H9 (cell line): ENCODE measurements at regions not wholly inside any gene's neighbourhood (a gene's known extent, or its start where the extent isn't known, plus 50 kb on each side); places are given as distances from the start of the nearest gene placed in this dataset.

Experiments
- DNase-seq: peaks from one replicate; pipeline ENCODE4 v3.0.0-alpha.2; 2017
- H2AFZ ChIP-seq: one replicate; pipeline ENCODE4 v1.6.1; 2013; ENCODE audit warnings: mild to moderate bottlenecking, low read length, control low read depth, moderate library complexity
- H2AK5ac ChIP-seq: 2 replicates; pipeline ENCODE4 v1.6.1; 2013; ENCODE audit warnings: low read length, control low read depth, mixed read lengths; ENCODE audit not compliant: insufficient read length
- H2BK120ac ChIP-seq: one replicate; pipeline ENCODE4 v1.6.1; 2013; ENCODE audit warnings: low read depth, mild to moderate bottlenecking, low read length, control low read depth, inconsistent platforms; ENCODE audit not compliant: poor library complexity, severe bottlenecking
- H2BK12ac ChIP-seq: 2 replicates; pipeline ENCODE4 v1.6.1; 2013; ENCODE audit warnings: low read length, control low read depth, mixed read lengths, low read depth; ENCODE audit not compliant: insufficient read length
- H2BK15ac ChIP-seq: 2 replicates; pipeline ENCODE4 v1.6.1; 2013; ENCODE audit warnings: low read depth, low read length, control low read depth
- H2BK20ac ChIP-seq: one replicate; pipeline ENCODE4 v1.6.1; 2013; ENCODE audit warnings: low read depth, mild to moderate bottlenecking, low read length, control low read depth, inconsistent platforms; ENCODE audit not compliant: poor library complexity, severe bottlenecking
- H2BK5ac ChIP-seq: 2 replicates; pipeline ENCODE4 v1.6.1; 2013; ENCODE audit warnings: low read length, control low read depth, mixed read lengths; ENCODE audit not compliant: insufficient read length
- H3K14ac ChIP-seq: 2 replicates; pipeline ENCODE4 v1.6.1; 2013; ENCODE audit warnings: low read length, control low read depth; ENCODE audit not compliant: insufficient read depth
- H3K18ac ChIP-seq: 2 replicates; pipeline ENCODE4 v1.6.1; 2013; ENCODE audit warnings: low read depth, mild to moderate bottlenecking, mixed read lengths, low read length, control low read depth; ENCODE audit not compliant: insufficient read length
- H3K23ac ChIP-seq: 2 replicates; pipeline ENCODE4 v1.6.1; 2013; ENCODE audit warnings: low read length, control low read depth, mixed read lengths, low read depth; ENCODE audit not compliant: insufficient read length
- H3K23me2 ChIP-seq: 2 replicates; pipeline ENCODE4 v1.6.1; 2013; ENCODE audit warnings: low read depth, mild to moderate bottlenecking, mixed read lengths, low read length, control low read depth; ENCODE audit not compliant: insufficient read length, poor library complexity, severe bottlenecking
- H3K27ac ChIP-seq: 2 replicates; pipeline ENCODE4 v1.5.1; 2013; ENCODE audit warnings: low read length, control low read depth, mixed read lengths, low read depth; ENCODE audit not compliant: insufficient read length
- H3K27me3 ChIP-seq: 2 replicates; pipeline ENCODE4 v1.6.1; 2013; ENCODE audit warnings: low read length, control low read depth, inconsistent platforms; ENCODE audit not compliant: insufficient read depth
- H3K4ac ChIP-seq: 2 replicates; pipeline ENCODE4 v1.6.1; 2013; ENCODE audit warnings: low read depth, mild to moderate bottlenecking, control low read depth, inconsistent platforms, low read length, moderate library complexity
- H3K4me1 ChIP-seq: 2 replicates; pipeline ENCODE4 v1.6.1; 2013; ENCODE audit warnings: low read length, control low read depth, inconsistent platforms; ENCODE audit not compliant: insufficient read depth
- H3K4me2 ChIP-seq: 2 replicates; pipeline ENCODE4 v1.6.1; 2013; ENCODE audit warnings: low read length, control low read depth, mixed read lengths; ENCODE audit not compliant: insufficient read length, insufficient read depth
- H3K56ac ChIP-seq: 2 replicates; pipeline ENCODE4 v1.6.1; 2013; ENCODE audit warnings: low read depth, mild to moderate bottlenecking, mixed read lengths, low read length, control low read depth; ENCODE audit not compliant: insufficient read length
- H3K79me1 ChIP-seq: 2 replicates; pipeline ENCODE4 v1.6.1; 2013; ENCODE audit warnings: low read depth, mild to moderate bottlenecking, moderate library complexity, low read length, control low read depth, inconsistent platforms; ENCODE audit not compliant: insufficient read depth, poor library complexity, severe bottlenecking
- H3K79me2 ChIP-seq: 2 replicates; pipeline ENCODE4 v1.6.1; 2013; ENCODE audit warnings: low read length, control low read depth, inconsistent platforms; ENCODE audit not compliant: insufficient read depth
- H3K9ac ChIP-seq: 2 replicates; pipeline ENCODE4 v1.6.1; 2013; ENCODE audit warnings: low read length, control low read depth, mixed read lengths; ENCODE audit not compliant: insufficient read length; ENCODE audit errors: extremely low read depth
- H3K9me3 ChIP-seq: one replicate; pipeline ENCODE4 v1.6.1; 2013; ENCODE audit warnings: low read depth, low read length, inconsistent platforms; ENCODE audit not compliant: control insufficient read depth
- H3T11ph ChIP-seq: one replicate; pipeline ENCODE4 v1.6.1; 2013; ENCODE audit warnings: mild to moderate bottlenecking, low read length, control low read depth, inconsistent platforms
- H4K20me1 ChIP-seq: one replicate; pipeline ENCODE4 v1.6.1; 2013; ENCODE audit not compliant: control insufficient read depth, insufficient read length, insufficient read depth
- H4K5ac ChIP-seq: 2 replicates; pipeline ENCODE4 v1.6.1; 2013; ENCODE audit warnings: low read depth, mild to moderate bottlenecking, mixed read lengths, low read length, control low read depth; ENCODE audit not compliant: insufficient read length
- H4K8ac ChIP-seq: replicated peaks from 2 replicates; pipeline ENCODE4 v1.6.1; 2013; ENCODE audit warnings: low read length, control low read depth, mixed read lengths, low read depth; ENCODE audit not compliant: insufficient read length
- H4K91ac ChIP-seq: 2 replicates; pipeline ENCODE4 v1.6.1; 2013; ENCODE audit warnings: low read depth, mild to moderate bottlenecking, moderate library complexity, mixed read lengths, low read length, control low read depth; ENCODE audit not compliant: insufficient read length
- H3K27ac Mint-ChIP-seq, 3 experiments: 2 replicates in 2 of 3; 3 replicates in 1 of 3; pipeline ENCODE4 v1.8.0; 2020 to 2021; ENCODE audit warnings: mixed read lengths in 3 of 3, mild to moderate bottlenecking in 1 of 3, moderate library complexity in 1 of 3
- H3K27me3 Mint-ChIP-seq: 2 replicates; pipeline ENCODE4 v1.8.0; 2021; ENCODE audit warnings: low read depth, mild to moderate bottlenecking, moderate library complexity, mixed read lengths
- H3K36me3 Mint-ChIP-seq, 3 experiments: 2 replicates in 2 of 3; 3 replicates in 1 of 3; pipeline ENCODE4 v1.8.0; 2020 to 2021; ENCODE audit warnings: low read depth in 3 of 3, mixed read lengths in 3 of 3; ENCODE audit not compliant: insufficient read depth in 1 of 3
- H3K4me1 Mint-ChIP-seq, 2 experiments: 2 replicates each; pipeline ENCODE4 v1.8.0; 2020; ENCODE audit warnings: mixed read lengths in 2 of 2
- H3K4me3 Mint-ChIP-seq, 2 experiments: 2 replicates in 1 of 2; 3 replicates in 1 of 2; pipeline ENCODE4 v1.8.0; 2020 to 2021; ENCODE audit warnings: mild to moderate bottlenecking in 2 of 2, mixed read lengths in 2 of 2, moderate library complexity in 1 of 2
- H3K9me3 Mint-ChIP-seq, 2 experiments: 2 replicates in 1 of 2; 3 replicates in 1 of 2; pipeline ENCODE4 v1.8.0; 2020; ENCODE audit warnings: mild to moderate bottlenecking in 2 of 2, mixed read lengths in 2 of 2, moderate library complexity in 1 of 2
- CTCF ChIP-seq: fragments of 200-600 bp; sonication (generic); conservative IDR thresholded peaks from 3 replicates; pipeline ENCODE4 v1.8.0; 2021; ENCODE audit warnings: antibody characterized with exemption, mild to moderate bottlenecking
- WGBS: extraction: QIAGEN DNeasy Blood & Tissue Kit; methylation state at CpG from one replicate; pipeline ENCODE4 v1.1.7; 2013; ENCODE audit warnings: missing lambda C conversion rate, low lambda C conversion rate, mixed read lengths; ENCODE audit not compliant: insufficient read length; ENCODE audit errors: extremely low coverage; 5-methylcytosine and 5-hydroxymethylcytosine counted together

DNA sequence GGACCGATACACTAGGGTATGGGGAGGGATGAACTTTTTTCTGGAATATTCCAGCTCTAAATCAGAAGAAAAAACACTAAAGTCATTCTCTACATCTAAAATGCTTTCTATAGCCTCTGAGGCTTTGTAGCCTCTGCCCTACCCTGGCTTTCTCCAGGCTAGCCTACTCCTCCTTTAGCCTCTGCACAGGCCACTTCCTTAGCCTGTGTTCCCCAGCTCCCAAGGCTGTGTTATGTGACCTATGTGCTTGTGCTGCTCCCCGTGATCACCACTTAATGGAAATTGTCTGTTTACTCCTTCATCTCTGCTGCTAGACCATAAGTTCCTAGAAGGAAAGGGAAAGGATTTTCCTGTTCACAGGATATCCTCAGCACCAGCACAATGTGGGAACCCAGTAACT is 92.8 kb downstream of the SEC16B start:
- DNase-seq: no peak
- H3K14ac ChIP-seq: no peak overlapping the region
- H3K4ac ChIP-seq: no peak overlapping the region
- H3K79me2 ChIP-seq: no peaks in the 10 kb centered on the region
- H2BK20ac ChIP-seq: no peak overlapping the region
- H3K36me3 Mint-ChIP-seq: 0 out of 7 replicates have a peak, but pooled peaks cover 0 to 8% (median 2%) of the 10 kb centered on the region in 3 experiments
- H3K9me3 ChIP-seq: no peaks in the 10 kb centered on the region
- no peak overlapping the region for H4K8ac ChIP-seq
- peaks cover 0 to 6% of the 10 kb centered on the region in 2 experiments; a peak in 3 of 5 replicates for H3K9me3 Mint-ChIP-seq
- H3K4me3 Mint-ChIP-seq: no peak overlapping the region
- no peaks in the 10 kb centered on the region for H3K4me1 ChIP-seq
- no peak overlapping the region for H2BK5ac ChIP-seq
- H3K23me2 ChIP-seq: peaks cover 4% of the 10 kb centered on the region
- no peaks in the 10 kb centered on the region for H3K27me3 Mint-ChIP-seq
- H3K9ac ChIP-seq: no peak overlapping the region
- H3K27me3 ChIP-seq: no peaks in the 10 kb centered on the region
- peaks cover 15 to 19% of the 10 kb centered on the region in 2 experiments for H3K4me1 Mint-ChIP-seq
- H2BK15ac ChIP-seq: no peak overlapping the region
- H3K27ac ChIP-seq: no peak overlapping the region
- no CpG with 5 or more reads among the region's 2 CpGs for WGBS
- H2AFZ ChIP-seq: no peak overlapping the region
- H4K5ac ChIP-seq: no peak overlapping the region
- no peak overlapping the region for H4K91ac ChIP-seq
- no peak overlapping the region for H3K23ac ChIP-seq
- TF ChIP-seq CTCF: no peak
- no peaks in the 10 kb centered on the region for H3K79me1 ChIP-seq
- H3K18ac ChIP-seq: no peak overlapping the region
- no peak overlapping the region for H3T11ph ChIP-seq
- no peak overlapping the region for H2BK120ac ChIP-seq
- H4K20me1 ChIP-seq: no peaks in the 10 kb centered on the region
- H3K27ac Mint-ChIP-seq: no peak overlapping the region
- no peak overlapping the region for H2BK12ac ChIP-seq
- H3K4me2 ChIP-seq: no peak overlapping the region
- no peak overlapping the region for H2AK5ac ChIP-seq
- no peak overlapping the region for H3K56ac ChIP-seq
